Neural cell (in vitro differentiated cells): ENCODE measurements at regions not wholly inside any gene's neighbourhood (a gene's known extent, or its start where the extent isn't known, plus 50 kb on each side); places are given as distances from the start of the nearest gene placed in this dataset.

Experiments used
- H2AFZ ChIP-seq: fragments of 200-600, 300-800 bp; sonication (generic), shearing (Covaris generic); 2 replicates; pipeline ENCODE4 v1.6.0; 2014; ENCODE audit warnings: low read depth, mild to moderate bottlenecking, antibody characterized with exemption, low read length, moderate library complexity
- H3F3A ChIP-seq: fragments of 200-600 bp; shearing (Covaris generic); 2 replicates; pipeline ENCODE4 v1.6.1; 2016; ENCODE audit warnings: mild to moderate bottlenecking, moderate library complexity, mixed read lengths, antibody characterized with exemption, low read length; ENCODE audit not compliant: insufficient read depth, poor library complexity, severe bottlenecking
- H3K27ac ChIP-seq: fragments of 200-600, 300-800 bp; sonication (generic), shearing (Covaris generic); 2 replicates; pipeline ENCODE4 v1.5.1; 2014; ENCODE audit warnings: mild to moderate bottlenecking, low read length, moderate library complexity
- H3K27me3 ChIP-seq: fragments of 300-800, 200-600 bp; sonication (generic), shearing (Covaris generic); 2 replicates; pipeline ENCODE4 v1.6.0; 2014; ENCODE audit warnings: mild to moderate bottlenecking, low read depth, low read length, moderate library complexity; ENCODE audit not compliant: insufficient read depth
- H3K36me3 ChIP-seq: fragments of 300-800, 200-600 bp; sonication (generic), shearing (Covaris generic); 2 replicates; pipeline ENCODE4 v1.5.1; 2014; ENCODE audit warnings: mild to moderate bottlenecking, antibody characterized with exemption, low read length, moderate library complexity; ENCODE audit not compliant: insufficient read depth
- H3K4me2 ChIP-seq: fragments of 300-800, 200-600 bp; sonication (generic), shearing (Covaris generic); 2 replicates; pipeline ENCODE4 v1.6.0; 2014; ENCODE audit warnings: mild to moderate bottlenecking, low read length
- H3K4me3 ChIP-seq: fragments of 300-800, 200-600 bp; sonication (generic), shearing (Covaris generic); 2 replicates; pipeline ENCODE4 v1.5.1; 2014; ENCODE audit warnings: mild to moderate bottlenecking, low read length, moderate library complexity
- H3K79me2 ChIP-seq: fragments of 200-600 bp; shearing (Covaris generic); replicated peaks from 2 replicates; pipeline ENCODE4 v1.6.0; 2014; ENCODE audit warnings: mild to moderate bottlenecking, low read length, moderate library complexity; ENCODE audit not compliant: insufficient read depth
- H3K9ac ChIP-seq: fragments of 300-800, 200-600 bp; sonication (generic), shearing (Covaris generic); 2 replicates; pipeline ENCODE4 v1.6.1; 2016; ENCODE audit warnings: mild to moderate bottlenecking, low read length, mixed read lengths
- H3K9me2 ChIP-seq: fragments of 200-600 bp; shearing (Covaris generic); 2 replicates; pipeline ENCODE4 v1.6.1; 2016; ENCODE audit warnings: mild to moderate bottlenecking, low read length, mixed read lengths; ENCODE audit not compliant: insufficient read depth
- H3K9me3 ChIP-seq: fragments of 200-600, 300-800 bp; sonication (generic), shearing (Covaris generic); 2 replicates; pipeline ENCODE4 v1.6.1; 2016; ENCODE audit warnings: mild to moderate bottlenecking, mixed run types, low read length, moderate library complexity, mixed read lengths
- H4K20me1 ChIP-seq: fragments of 200-600 bp; shearing (Covaris generic); 2 replicates; pipeline ENCODE4 v1.6.1; 2016; ENCODE audit warnings: mild to moderate bottlenecking, mixed run types; ENCODE audit not compliant: insufficient read depth
- EP300 ChIP-seq: fragments of 450-650 bp; conservative IDR thresholded peaks from 2 replicates; pipeline ENCODE4 v1.6.1; 2014; ENCODE audit warnings: antibody characterized with exemption, mild to moderate bottlenecking, moderate library complexity; ENCODE audit not compliant: poor library complexity, severe bottlenecking
- EZH2 ChIP-seq: fragments of 200-600, 300-800 bp; shearing (Covaris generic), sonication (generic); IDR thresholded peaks from 2 replicates; pipeline ENCODE4 v1.6.1; 2014; ENCODE audit warnings: antibody characterized with exemption, low read length, borderline replicate concordance, mild to moderate bottlenecking; ENCODE audit not compliant: insufficient read depth, poor library complexity, severe bottlenecking
- MXI1 ChIP-seq: fragments of 450-650 bp; conservative IDR thresholded peaks from 2 replicates; pipeline ENCODE4 v1.6.1; 2014; ENCODE audit warnings: antibody characterized with exemption, mild to moderate bottlenecking; ENCODE audit not compliant: poor library complexity, severe bottlenecking
- POLR2AphosphoS5 ChIP-seq: IDR thresholded peaks from 2 replicates; pipeline ENCODE4 v1.6.1; 2012
- RAD21 ChIP-seq: fragments of 450-650 bp; conservative IDR thresholded peaks from 2 replicates; pipeline ENCODE4 v1.6.1; 2014; ENCODE audit warnings: antibody characterized with exemption, mild to moderate bottlenecking, moderate library complexity
- SMC3 ChIP-seq: fragments of 450-650 bp; conservative IDR thresholded peaks from 2 replicates; pipeline ENCODE4 v1.6.1; 2014; ENCODE audit warnings: antibody characterized with exemption, mild to moderate bottlenecking, moderate library complexity; ENCODE audit not compliant: poor library complexity
- TAF1 ChIP-seq: IDR thresholded peaks from 2 replicates; pipeline ENCODE4 v1.6.1; 2012; ENCODE audit warnings: low read depth
- TF ChIP-seq, protein P1 (sequence below): IDR thresholded peaks from 2 replicates; pipeline ENCODE4 v1.6.1; 2012; ENCODE audit warnings: borderline replicate concordance
- TF ChIP-seq, protein P2 (sequence below): fragments of 450-650 bp; IDR thresholded peaks from 2 replicates; pipeline ENCODE4 v1.5.1; 2014; ENCODE audit warnings: antibody characterized with exemption, mild to moderate bottlenecking, moderate library complexity; ENCODE audit not compliant: poor library complexity, severe bottlenecking

DNA sequence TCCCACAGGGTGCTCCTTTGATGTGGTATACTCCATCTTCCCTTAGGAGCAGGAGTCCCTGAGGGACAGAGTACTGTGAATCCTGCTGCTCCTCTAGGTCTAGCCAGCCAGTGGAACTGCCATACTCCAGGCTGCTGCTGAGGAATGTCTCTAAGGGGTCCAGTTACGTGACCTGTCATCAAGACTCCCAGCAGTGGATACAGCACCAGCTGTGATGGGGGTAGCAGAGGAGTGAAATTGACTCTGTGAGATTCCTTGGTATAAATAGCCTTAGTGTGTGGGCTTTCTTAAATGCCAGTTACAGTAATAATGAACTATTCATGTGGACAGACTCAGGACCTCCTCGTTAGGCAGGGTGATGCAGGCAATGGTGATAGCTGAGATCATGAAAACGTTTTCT is 140.4 kb upstream of the LUZP2 start:
- TF ChIP-seq EP300 (no peak), EZH2 (no peak), SMC3 (no peak)
- TF ChIP-seq, protein P1, sequence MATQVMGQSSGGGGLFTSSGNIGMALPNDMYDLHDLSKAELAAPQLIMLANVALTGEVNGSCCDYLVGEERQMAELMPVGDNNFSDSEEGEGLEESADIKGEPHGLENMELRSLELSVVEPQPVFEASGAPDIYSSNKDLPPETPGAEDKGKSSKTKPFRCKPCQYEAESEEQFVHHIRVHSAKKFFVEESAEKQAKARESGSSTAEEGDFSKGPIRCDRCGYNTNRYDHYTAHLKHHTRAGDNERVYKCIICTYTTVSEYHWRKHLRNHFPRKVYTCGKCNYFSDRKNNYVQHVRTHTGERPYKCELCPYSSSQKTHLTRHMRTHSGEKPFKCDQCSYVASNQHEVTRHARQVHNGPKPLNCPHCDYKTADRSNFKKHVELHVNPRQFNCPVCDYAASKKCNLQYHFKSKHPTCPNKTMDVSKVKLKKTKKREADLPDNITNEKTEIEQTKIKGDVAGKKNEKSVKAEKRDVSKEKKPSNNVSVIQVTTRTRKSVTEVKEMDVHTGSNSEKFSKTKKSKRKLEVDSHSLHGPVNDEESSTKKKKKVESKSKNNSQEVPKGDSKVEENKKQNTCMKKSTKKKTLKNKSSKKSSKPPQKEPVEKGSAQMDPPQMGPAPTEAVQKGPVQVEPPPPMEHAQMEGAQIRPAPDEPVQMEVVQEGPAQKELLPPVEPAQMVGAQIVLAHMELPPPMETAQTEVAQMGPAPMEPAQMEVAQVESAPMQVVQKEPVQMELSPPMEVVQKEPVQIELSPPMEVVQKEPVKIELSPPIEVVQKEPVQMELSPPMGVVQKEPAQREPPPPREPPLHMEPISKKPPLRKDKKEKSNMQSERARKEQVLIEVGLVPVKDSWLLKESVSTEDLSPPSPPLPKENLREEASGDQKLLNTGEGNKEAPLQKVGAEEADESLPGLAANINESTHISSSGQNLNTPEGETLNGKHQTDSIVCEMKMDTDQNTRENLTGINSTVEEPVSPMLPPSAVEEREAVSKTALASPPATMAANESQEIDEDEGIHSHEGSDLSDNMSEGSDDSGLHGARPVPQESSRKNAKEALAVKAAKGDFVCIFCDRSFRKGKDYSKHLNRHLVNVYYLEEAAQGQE = no peak
- no peaks in the 10 kb centered on the region for H3K9me3 ChIP-seq
- H3K9ac ChIP-seq = no peak overlapping the region
- no peaks in the 10 kb centered on the region for H3F3A ChIP-seq
- no peaks in the 10 kb centered on the region for H4K20me1 ChIP-seq
- H3K36me3 ChIP-seq = no peaks in the 10 kb centered on the region
- no peak overlapping the region for H3K4me3 ChIP-seq
- H3K79me2 ChIP-seq = no peaks in the 10 kb centered on the region
- H3K9me2 ChIP-seq = no peaks in the 10 kb centered on the region
- no peak overlapping the region for H2AFZ ChIP-seq
- no peak overlapping the region for H3K27ac ChIP-seq
- no peak overlapping the region for H3K4me2 ChIP-seq
- no peaks in the 10 kb centered on the region for H3K27me3 ChIP-seq

DNA sequence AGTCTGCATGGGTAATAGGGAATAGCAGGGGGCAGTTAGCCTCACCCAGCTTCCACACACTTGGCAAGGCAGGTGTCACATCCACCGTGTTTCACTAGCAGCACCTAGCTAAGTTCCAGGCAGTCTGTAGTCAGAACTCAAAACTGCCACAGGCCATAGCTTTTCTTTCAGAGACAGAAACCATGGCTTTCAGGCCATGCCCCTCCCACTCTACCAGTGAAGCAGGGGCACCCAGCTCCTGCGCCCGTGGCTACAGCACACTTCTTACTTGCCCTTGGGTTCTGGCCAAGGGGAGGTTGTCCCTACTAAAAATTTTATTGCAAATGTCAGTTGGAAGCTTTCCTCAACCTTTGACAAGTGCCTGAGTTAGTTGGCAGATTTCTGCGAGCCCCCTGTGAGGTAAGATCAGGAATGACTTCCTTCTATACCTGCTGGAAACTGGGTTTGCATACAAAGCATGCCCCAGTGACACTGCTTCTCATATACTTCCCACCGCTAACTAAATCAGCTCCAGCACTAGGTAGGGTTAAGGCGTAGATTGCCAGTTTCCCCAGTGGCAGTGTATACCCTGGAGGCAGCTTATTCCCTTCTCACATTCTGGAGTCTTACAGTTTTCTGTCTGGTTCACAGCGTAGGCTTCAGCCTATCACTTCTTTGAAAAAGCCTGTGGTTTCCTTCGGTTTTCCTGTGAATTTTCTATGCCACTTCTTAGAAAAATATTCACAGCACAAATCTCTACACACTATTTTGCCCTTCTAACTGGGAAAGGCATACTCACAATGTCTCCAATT is 139.0 kb upstream of the LUZP2 start:
- Histone ChIP-seq H4K20me1 (no peaks in the 10 kb centered on the region), H3K9me3 (no peaks in the 10 kb centered on the region), H3K27ac (no peak overlapping the region), H3K79me2 (no peaks in the 10 kb centered on the region), H3K4me3 (no peak overlapping the region), H3K9ac (no peak overlapping the region), H3K9me2 (no peaks in the 10 kb centered on the region), H3K4me2 (no peak overlapping the region), H3F3A (no peaks in the 10 kb centered on the region), H3K36me3 (no peaks in the 10 kb centered on the region), H2AFZ (no peak overlapping the region), H3K27me3 (no peaks in the 10 kb centered on the region)
- TF ChIP-seq POLR2AphosphoS5 = no peak
- TF ChIP-seq, protein P2, sequence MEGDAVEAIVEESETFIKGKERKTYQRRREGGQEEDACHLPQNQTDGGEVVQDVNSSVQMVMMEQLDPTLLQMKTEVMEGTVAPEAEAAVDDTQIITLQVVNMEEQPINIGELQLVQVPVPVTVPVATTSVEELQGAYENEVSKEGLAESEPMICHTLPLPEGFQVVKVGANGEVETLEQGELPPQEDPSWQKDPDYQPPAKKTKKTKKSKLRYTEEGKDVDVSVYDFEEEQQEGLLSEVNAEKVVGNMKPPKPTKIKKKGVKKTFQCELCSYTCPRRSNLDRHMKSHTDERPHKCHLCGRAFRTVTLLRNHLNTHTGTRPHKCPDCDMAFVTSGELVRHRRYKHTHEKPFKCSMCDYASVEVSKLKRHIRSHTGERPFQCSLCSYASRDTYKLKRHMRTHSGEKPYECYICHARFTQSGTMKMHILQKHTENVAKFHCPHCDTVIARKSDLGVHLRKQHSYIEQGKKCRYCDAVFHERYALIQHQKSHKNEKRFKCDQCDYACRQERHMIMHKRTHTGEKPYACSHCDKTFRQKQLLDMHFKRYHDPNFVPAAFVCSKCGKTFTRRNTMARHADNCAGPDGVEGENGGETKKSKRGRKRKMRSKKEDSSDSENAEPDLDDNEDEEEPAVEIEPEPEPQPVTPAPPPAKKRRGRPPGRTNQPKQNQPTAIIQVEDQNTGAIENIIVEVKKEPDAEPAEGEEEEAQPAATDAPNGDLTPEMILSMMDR = no peak
- no peak for TF ChIP-seq TAF1
- TF ChIP-seq RAD21 = no peak
- TF ChIP-seq, protein P1 = no peak
- TF ChIP-seq EP300 = no peak
- no peak for TF ChIP-seq EZH2
- TF ChIP-seq MXI1 = no peak
- TF ChIP-seq SMC3 = no peak
